ENCODE measurements at regions not wholly inside any gene's neighbourhood (a gene's known extent, or its start where the extent isn't known, plus 50 kb on each side); places are given as distances from the start of the nearest gene placed in this dataset.

DNA sequence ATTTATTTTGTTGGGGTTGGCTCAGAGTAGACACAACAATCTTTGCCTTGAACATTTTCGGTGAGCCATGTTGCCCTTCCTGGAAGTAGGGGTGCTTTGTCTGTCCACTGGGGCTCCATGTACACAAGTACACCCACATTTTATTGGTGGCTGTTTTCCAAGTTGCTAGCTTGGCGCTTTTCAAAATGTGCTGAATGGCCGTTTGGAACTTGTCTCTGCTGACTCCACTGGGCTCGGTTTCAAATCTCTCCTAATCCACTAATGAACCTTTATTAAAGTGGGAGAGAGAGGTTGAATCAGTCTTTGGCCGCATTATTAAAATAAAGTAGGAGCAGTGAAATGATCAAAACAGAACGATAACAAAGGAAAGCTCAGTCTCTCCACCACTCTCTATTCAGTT, 64.6 kb upstream of the TAF11L2 start:
- TF ChIP-seq SIN3A (IDR thresholded peaks at IDR 0.05; ENCODE audit: borderline replicate concordance, insufficient read depth, low read depth, low read length) (no peak), POLR2AphosphoS5 (IDR thresholded peaks at IDR 0.05; ENCODE audit: low read depth, low read length) (no peak)
- TF ChIP-seq, protein P1, sequence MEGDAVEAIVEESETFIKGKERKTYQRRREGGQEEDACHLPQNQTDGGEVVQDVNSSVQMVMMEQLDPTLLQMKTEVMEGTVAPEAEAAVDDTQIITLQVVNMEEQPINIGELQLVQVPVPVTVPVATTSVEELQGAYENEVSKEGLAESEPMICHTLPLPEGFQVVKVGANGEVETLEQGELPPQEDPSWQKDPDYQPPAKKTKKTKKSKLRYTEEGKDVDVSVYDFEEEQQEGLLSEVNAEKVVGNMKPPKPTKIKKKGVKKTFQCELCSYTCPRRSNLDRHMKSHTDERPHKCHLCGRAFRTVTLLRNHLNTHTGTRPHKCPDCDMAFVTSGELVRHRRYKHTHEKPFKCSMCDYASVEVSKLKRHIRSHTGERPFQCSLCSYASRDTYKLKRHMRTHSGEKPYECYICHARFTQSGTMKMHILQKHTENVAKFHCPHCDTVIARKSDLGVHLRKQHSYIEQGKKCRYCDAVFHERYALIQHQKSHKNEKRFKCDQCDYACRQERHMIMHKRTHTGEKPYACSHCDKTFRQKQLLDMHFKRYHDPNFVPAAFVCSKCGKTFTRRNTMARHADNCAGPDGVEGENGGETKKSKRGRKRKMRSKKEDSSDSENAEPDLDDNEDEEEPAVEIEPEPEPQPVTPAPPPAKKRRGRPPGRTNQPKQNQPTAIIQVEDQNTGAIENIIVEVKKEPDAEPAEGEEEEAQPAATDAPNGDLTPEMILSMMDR (IDR thresholded peaks at IDR 0.05) = no peak
- TF ChIP-seq, protein P2, sequence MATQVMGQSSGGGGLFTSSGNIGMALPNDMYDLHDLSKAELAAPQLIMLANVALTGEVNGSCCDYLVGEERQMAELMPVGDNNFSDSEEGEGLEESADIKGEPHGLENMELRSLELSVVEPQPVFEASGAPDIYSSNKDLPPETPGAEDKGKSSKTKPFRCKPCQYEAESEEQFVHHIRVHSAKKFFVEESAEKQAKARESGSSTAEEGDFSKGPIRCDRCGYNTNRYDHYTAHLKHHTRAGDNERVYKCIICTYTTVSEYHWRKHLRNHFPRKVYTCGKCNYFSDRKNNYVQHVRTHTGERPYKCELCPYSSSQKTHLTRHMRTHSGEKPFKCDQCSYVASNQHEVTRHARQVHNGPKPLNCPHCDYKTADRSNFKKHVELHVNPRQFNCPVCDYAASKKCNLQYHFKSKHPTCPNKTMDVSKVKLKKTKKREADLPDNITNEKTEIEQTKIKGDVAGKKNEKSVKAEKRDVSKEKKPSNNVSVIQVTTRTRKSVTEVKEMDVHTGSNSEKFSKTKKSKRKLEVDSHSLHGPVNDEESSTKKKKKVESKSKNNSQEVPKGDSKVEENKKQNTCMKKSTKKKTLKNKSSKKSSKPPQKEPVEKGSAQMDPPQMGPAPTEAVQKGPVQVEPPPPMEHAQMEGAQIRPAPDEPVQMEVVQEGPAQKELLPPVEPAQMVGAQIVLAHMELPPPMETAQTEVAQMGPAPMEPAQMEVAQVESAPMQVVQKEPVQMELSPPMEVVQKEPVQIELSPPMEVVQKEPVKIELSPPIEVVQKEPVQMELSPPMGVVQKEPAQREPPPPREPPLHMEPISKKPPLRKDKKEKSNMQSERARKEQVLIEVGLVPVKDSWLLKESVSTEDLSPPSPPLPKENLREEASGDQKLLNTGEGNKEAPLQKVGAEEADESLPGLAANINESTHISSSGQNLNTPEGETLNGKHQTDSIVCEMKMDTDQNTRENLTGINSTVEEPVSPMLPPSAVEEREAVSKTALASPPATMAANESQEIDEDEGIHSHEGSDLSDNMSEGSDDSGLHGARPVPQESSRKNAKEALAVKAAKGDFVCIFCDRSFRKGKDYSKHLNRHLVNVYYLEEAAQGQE (IDR thresholded peaks at IDR 0.05; ENCODE audit: insufficient read depth in 1 of 2, low read depth in 2 of 2, low read length in 1 of 2) = no peak

Data from Panc1 (cell line).